Peyer's patch (tissue), 4 donors: ENCODE measurements at regions not wholly inside any gene's neighbourhood (a gene's known extent, or its start where the extent isn't known, plus 50 kb on each side); places are given as distances from the start of the nearest gene placed in this dataset.

ENCODE experiments used
- POLR2A ChIP-seq, 2 donors: fragments of 450-650 bp; IDR thresholded peaks; one replicate each; pipeline ENCODE4 v1.5.1; 2017; ENCODE audit warnings: antibody characterized with exemption in 2 of 2, mild to moderate bottlenecking in 2 of 2, moderate library complexity in 2 of 2
- TF ChIP-seq, protein P1 (sequence below), 6 experiments: fragments of 450-650 bp in 4 of 6; fragments of 200-600 bp in 2 of 6; sonication (generic) in 1 of 6; IDR thresholded peaks; one replicate each; pipeline ENCODE4 v1.5.1; 2017 to 2019; ENCODE audit warnings: antibody characterized with exemption in 6 of 6, mild to moderate bottlenecking in 3 of 6, moderate library complexity in 1 of 6

DNA sequence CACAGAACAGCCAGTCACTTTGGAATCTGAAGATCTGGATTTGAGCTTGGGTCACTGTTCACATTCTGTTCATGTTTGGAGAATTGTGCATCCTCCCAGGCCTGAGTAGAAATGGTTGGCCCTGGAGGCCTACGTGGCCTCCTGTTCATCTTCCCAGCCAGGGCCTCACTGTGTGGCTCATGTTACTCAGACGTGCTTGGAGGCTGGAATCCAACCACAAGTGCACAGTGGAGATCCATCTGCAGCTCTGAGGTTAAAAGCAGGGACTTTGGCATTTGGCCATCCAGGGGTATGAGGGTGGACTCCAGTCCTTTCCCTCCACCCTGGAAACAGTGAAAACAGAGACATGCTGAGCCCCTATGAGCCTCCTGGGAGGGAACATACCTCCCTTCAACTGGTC lies 709.0 kb upstream of the IGFBP3 start:
- TF ChIP-seq, protein P1, sequence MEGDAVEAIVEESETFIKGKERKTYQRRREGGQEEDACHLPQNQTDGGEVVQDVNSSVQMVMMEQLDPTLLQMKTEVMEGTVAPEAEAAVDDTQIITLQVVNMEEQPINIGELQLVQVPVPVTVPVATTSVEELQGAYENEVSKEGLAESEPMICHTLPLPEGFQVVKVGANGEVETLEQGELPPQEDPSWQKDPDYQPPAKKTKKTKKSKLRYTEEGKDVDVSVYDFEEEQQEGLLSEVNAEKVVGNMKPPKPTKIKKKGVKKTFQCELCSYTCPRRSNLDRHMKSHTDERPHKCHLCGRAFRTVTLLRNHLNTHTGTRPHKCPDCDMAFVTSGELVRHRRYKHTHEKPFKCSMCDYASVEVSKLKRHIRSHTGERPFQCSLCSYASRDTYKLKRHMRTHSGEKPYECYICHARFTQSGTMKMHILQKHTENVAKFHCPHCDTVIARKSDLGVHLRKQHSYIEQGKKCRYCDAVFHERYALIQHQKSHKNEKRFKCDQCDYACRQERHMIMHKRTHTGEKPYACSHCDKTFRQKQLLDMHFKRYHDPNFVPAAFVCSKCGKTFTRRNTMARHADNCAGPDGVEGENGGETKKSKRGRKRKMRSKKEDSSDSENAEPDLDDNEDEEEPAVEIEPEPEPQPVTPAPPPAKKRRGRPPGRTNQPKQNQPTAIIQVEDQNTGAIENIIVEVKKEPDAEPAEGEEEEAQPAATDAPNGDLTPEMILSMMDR (IDR thresholded peaks at IDR 0.05) = no peak
- TF ChIP-seq POLR2A (IDR thresholded peaks at IDR 0.05) = no peak
